ENCODE measurements at regions not wholly inside any gene's neighbourhood (a gene's known extent, or its start where the extent isn't known, plus 50 kb on each side); places are given as distances from the start of the nearest gene placed in this dataset.

DNA sequence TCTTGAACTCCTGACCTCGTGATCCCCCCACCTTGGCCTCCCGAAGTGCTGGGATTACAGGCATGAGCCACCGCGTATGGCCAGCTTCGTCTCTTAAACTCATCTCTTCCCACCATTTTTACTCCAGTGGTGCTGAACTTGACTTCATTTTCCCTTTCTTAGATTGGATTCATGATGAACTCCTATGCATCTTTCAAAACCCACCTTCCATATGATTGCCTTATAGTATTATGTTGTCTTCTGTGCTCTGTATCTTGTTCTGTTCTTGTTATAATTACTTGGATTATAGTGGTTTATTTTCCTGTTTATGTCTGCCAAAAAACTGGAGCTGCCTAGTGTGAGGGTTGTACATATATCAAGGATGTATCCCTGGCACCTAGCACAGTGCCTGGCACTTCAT, 110.8 kb upstream of the GADD45A start:
- POLR2A ChIA-PET, result no interaction called here

DNA sequence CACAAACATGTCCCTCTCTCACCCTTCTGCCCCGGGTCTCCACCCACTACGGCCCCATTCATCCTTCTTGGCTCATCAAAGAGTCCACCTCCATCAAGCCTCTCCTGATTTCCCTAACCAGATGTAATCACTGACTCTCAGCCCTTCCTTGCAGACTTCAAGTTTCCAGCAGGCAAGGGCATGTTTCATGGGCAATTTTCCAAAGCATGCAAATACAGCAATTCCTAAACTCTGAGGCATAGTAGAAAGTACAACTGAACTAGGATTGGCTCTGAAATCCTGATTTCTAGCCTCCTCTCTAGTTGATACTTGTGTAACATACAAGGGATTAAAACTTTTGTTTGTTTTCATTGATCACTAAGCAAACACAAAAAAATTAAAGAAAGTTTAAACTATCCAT, 109.1 kb upstream of the GADD45A start:
- H3K36me3 Mint-ChIP-seq (ENCODE audit: low read depth), result no peaks in the 10 kb centered on the region
- H3K27me3 ChIP-seq (ENCODE audit: control insufficient read depth in 1 of 2, insufficient read depth in 2 of 2, low read length in 2 of 2), result no peaks in the 10 kb centered on the region
- no peaks in the 10 kb centered on the region for H3K27me3 Mint-ChIP-seq
- ChIA-PET CTCF (no interaction called here), POLR2A (no interaction called here)
- no peaks in the 10 kb centered on the region for H3K9me3 Mint-ChIP-seq
- no peak for ATAC-seq (ENCODE audit: poor library complexity)
- no peak for DNase-seq
- no peak overlapping the region for H3K4me3 ChIP-seq (ENCODE audit: low read length)
- no peaks in the 10 kb centered on the region for H3K36me3 ChIP-seq (ENCODE audit: insufficient read depth, low read length)
- H3K9me3 ChIP-seq (ENCODE audit: control insufficient read depth in 1 of 2, insufficient read depth in 1 of 2, low read length in 2 of 2), result no peaks in the 10 kb centered on the region
- no peak overlapping the region for H3K27ac ChIP-seq (ENCODE audit: low read depth in 1 of 2, low read length in 2 of 2)
- H3K4me1 ChIP-seq (ENCODE audit: insufficient read depth, low read length), result no peaks in the 10 kb centered on the region
- intact Hi-C loops (cut with DNase I, micrococcal nuclease), result no loop called here
- H3K4me1 Mint-ChIP-seq (ENCODE audit: low read depth), result no peaks in the 10 kb centered on the region
- no peak overlapping the region for H3K4me3 Mint-ChIP-seq
- TF ChIP-seq, protein P1, sequence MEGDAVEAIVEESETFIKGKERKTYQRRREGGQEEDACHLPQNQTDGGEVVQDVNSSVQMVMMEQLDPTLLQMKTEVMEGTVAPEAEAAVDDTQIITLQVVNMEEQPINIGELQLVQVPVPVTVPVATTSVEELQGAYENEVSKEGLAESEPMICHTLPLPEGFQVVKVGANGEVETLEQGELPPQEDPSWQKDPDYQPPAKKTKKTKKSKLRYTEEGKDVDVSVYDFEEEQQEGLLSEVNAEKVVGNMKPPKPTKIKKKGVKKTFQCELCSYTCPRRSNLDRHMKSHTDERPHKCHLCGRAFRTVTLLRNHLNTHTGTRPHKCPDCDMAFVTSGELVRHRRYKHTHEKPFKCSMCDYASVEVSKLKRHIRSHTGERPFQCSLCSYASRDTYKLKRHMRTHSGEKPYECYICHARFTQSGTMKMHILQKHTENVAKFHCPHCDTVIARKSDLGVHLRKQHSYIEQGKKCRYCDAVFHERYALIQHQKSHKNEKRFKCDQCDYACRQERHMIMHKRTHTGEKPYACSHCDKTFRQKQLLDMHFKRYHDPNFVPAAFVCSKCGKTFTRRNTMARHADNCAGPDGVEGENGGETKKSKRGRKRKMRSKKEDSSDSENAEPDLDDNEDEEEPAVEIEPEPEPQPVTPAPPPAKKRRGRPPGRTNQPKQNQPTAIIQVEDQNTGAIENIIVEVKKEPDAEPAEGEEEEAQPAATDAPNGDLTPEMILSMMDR (IDR thresholded peaks at IDR 0.05), result no peak
- H3K27ac Mint-ChIP-seq, result no peak overlapping the region

More for the DNA sequence above, 110.8 kb upstream of the GADD45A start:
- intact Hi-C loops (cut with DNase I, micrococcal nuclease), result no loop called here
- no peaks in the 10 kb centered on the region for H3K9me3 ChIP-seq (ENCODE audit: control insufficient read depth in 1 of 2, insufficient read depth in 1 of 2, low read length in 2 of 2)
- TF ChIP-seq, protein P1 (IDR thresholded peaks at IDR 0.05), result no peak
- H3K4me1 ChIP-seq (ENCODE audit: insufficient read depth, low read length), result no peaks in the 10 kb centered on the region
- H3K27me3 ChIP-seq (ENCODE audit: control insufficient read depth in 1 of 2, insufficient read depth in 2 of 2, low read length in 2 of 2), result no peaks in the 10 kb centered on the region
- DNase-seq (no peak), ATAC-seq (ENCODE audit: poor library complexity) (no peak)
- Mint-ChIP-seq H3K4me1 (ENCODE audit: low read depth) (no peaks in the 10 kb centered on the region), H3K27me3 (no peaks in the 10 kb centered on the region), H3K36me3 (ENCODE audit: low read depth) (no peaks in the 10 kb centered on the region), H3K27ac (no peak overlapping the region), H3K4me3 (no peak overlapping the region), H3K9me3 (no peaks in the 10 kb centered on the region)
- H3K27ac ChIP-seq (ENCODE audit: low read depth in 1 of 2, low read length in 2 of 2), result no peak overlapping the region
- H3K4me3 ChIP-seq (ENCODE audit: low read length), result no peak overlapping the region
- CTCF ChIA-PET, result interaction anchor here (1.0 to 1.3 kb wide), 3 partner anchors 12 to 186 kb away, joined by 3 read pairs; no protein-coding TSS in a partner anchor
- H3K36me3 ChIP-seq (ENCODE audit: insufficient read depth, low read length), result no peaks in the 10 kb centered on the region

DNA sequence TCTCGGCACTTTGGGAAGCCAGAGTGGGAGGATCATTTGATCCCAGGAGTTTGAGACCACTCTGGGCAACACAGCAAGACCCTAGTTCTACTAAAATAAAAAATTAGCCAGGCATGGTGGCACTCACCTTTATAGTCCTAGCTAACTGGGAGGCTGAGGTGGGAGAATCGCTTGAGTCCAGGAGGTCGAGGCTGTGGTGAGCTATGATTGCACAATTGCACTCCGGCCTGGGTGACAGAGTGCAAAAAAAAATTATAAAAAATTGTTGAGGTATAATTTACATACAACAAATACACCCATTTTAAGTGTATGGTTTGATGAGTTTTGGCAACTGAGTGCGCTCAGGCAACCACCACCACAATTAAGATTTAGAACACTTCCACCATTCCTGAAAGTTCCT, 108.5 kb upstream of the GADD45A start:
- TF ChIP-seq, protein P1 (IDR thresholded peaks at IDR 0.05), result no peak
- DNase-seq (no peak), ATAC-seq (ENCODE audit: poor library complexity) (no peak)
- Mint-ChIP-seq H3K27ac (no peak overlapping the region), H3K4me1 (ENCODE audit: low read depth) (no peaks in the 10 kb centered on the region), H3K27me3 (no peaks in the 10 kb centered on the region), H3K4me3 (no peak overlapping the region), H3K9me3 (no peaks in the 10 kb centered on the region), H3K36me3 (ENCODE audit: low read depth) (no peaks in the 10 kb centered on the region)
- Histone ChIP-seq H3K9me3 (ENCODE audit: control insufficient read depth in 1 of 2, insufficient read depth in 1 of 2, low read length in 2 of 2) (no peaks in the 10 kb centered on the region), H3K27me3 (ENCODE audit: control insufficient read depth in 1 of 2, insufficient read depth in 2 of 2, low read length in 2 of 2) (no peaks in the 10 kb centered on the region), H3K4me3 (ENCODE audit: low read length) (no peak overlapping the region), H3K36me3 (ENCODE audit: insufficient read depth, low read length) (no peaks in the 10 kb centered on the region), H3K27ac (ENCODE audit: low read depth in 1 of 2, low read length in 2 of 2) (no peak overlapping the region), H3K4me1 (ENCODE audit: insufficient read depth, low read length) (no peaks in the 10 kb centered on the region)
- CTCF ChIA-PET, result no interaction called here
- POLR2A ChIA-PET, result no interaction called here
- intact Hi-C loops (cut with DNase I, micrococcal nuclease), result no loop called here

Data from CD4-positive, alpha-beta T cell (primary cell).